MCF 10A (cell line): ENCODE measurements at regions not wholly inside any gene's neighbourhood (a gene's known extent, or its start where the extent isn't known, plus 50 kb on each side); places are given as distances from the start of the nearest gene placed in this dataset.

Experiments used
- BruUV-seq: library from RNA; stranded (reverse); fragments of 400-500 nt; replicated peaks from 2 replicates; lab custom pipeline; 2021; lab: Mats Ljungman, UMichigan
- CTCF ChIA-PET: fragments of 300-600 bp; sonication (Branson Sonifier 250); formaldehyde crosslinking; extraction: SDS; loops from one replicate; lab custom pipeline; 2021; ENCODE audit warnings: antibody characterized with exemption, inconsistent platforms; lab: Yijun Ruan, JAX
- POLR2A ChIA-PET: fragments of 300-600, 350-650 bp; sonication (Branson Sonifier 250); formaldehyde crosslinking; extraction: SDS; loops from one replicate; lab custom pipeline; 2020; ENCODE audit warnings: antibody characterized with exemption, inconsistent platforms; lab: Yijun Ruan, JAX
- DNase-seq: peaks from one replicate; pipeline ENCODE4 v3.0.0-alpha.2; 2018; ENCODE audit not compliant: unreplicated experiment
- H3K27ac Mint-ChIP-seq: one replicate; pipeline ENCODE4 v1.8.0; 2022; ENCODE audit warnings: mild to moderate bottlenecking, low read depth, mixed read lengths; ENCODE audit not compliant: unreplicated experiment
- H3K27me3 Mint-ChIP-seq: one replicate; pipeline ENCODE4 v1.8.0; 2022; ENCODE audit warnings: mixed read lengths; ENCODE audit not compliant: insufficient read depth, unreplicated experiment
- H3K36me3 Mint-ChIP-seq: one replicate; pipeline ENCODE4 v1.8.0; 2022; ENCODE audit warnings: mild to moderate bottlenecking, moderate library complexity, mixed read lengths; ENCODE audit not compliant: insufficient read depth, unreplicated experiment
- H3K4me1 Mint-ChIP-seq: one replicate; pipeline ENCODE4 v1.8.0; 2022; ENCODE audit warnings: mixed read lengths; ENCODE audit not compliant: insufficient read depth, unreplicated experiment
- H3K4me3 Mint-ChIP-seq: one replicate; pipeline ENCODE4 v1.8.0; 2022; ENCODE audit warnings: mild to moderate bottlenecking, moderate library complexity, mixed read lengths; ENCODE audit not compliant: unreplicated experiment
- H3K9me3 Mint-ChIP-seq: one replicate; pipeline ENCODE4 v1.8.0; 2022; ENCODE audit warnings: mixed read lengths; ENCODE audit not compliant: unreplicated experiment
- CTCF ChIP-seq: fragments of 200-600 bp; IDR thresholded peaks from one replicate; pipeline ENCODE4 v1.8.0; 2022; ENCODE audit warnings: antibody characterized with exemption, mild to moderate bottlenecking; ENCODE audit not compliant: unreplicated experiment
- intact Hi-C: fragments of 100-400 bp; cut with micrococcal nuclease; formaldehyde crosslinking; loops from 2 replicates; pipeline ENCODE4 v1.14.1; 2022

- intact Hi-C loops = no loop called here
- H3K27me3 Mint-ChIP-seq = no peaks in the 10 kb centered on the region
- no peak overlapping the region for H3K4me3 Mint-ChIP-seq
- H3K9me3 Mint-ChIP-seq = no peaks in the 10 kb centered on the region
- no peak for TF ChIP-seq CTCF
- no peaks in the 10 kb centered on the region for H3K36me3 Mint-ChIP-seq
- H3K4me1 Mint-ChIP-seq = peaks cover 31% of the 10 kb centered on the region
- no peak overlapping the region for H3K27ac Mint-ChIP-seq
- BruUV-seq = no TSS peak
- ChIA-PET CTCF (no interaction called here), POLR2A (no interaction called here)
- no peak for DNase-seq
These were observed 201.4 kb upstream of the PWP1 start for GRCh38 chr12:107484230-107484629.

DNA sequence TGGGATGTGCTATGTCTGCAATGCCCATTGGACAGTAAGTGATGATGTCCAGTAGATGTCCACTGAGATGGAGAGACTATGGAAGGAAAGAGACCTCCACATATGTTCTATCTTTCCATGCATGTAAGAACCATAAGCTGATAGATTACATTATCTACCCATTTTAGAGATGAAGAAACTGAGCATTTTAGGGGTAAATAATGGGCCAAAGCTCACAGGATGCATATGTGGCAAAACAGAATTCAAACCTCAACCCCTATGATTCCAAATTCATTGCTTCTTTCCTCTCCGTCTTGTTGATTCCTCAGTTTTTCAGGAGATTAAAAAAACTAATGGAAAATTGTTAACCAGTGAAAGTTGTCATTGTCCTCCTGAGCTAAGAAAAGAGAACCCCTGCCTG is 200.7 kb upstream of the PWP1 start:
- Mint-ChIP-seq H3K4me3 (no peak overlapping the region), H3K27ac (no peak overlapping the region), H3K27me3 (no peaks in the 10 kb centered on the region), H3K36me3 (no peaks in the 10 kb centered on the region), H3K4me1 (peaks cover 24% of the 10 kb centered on the region), H3K9me3 (no peaks in the 10 kb centered on the region)
- DNase-seq = no peak
- ChIA-PET POLR2A (no interaction called here), CTCF (no interaction called here)
- no TSS peak for BruUV-seq
- no peak for TF ChIP-seq CTCF
- intact Hi-C loops = no loop called here

DNA sequence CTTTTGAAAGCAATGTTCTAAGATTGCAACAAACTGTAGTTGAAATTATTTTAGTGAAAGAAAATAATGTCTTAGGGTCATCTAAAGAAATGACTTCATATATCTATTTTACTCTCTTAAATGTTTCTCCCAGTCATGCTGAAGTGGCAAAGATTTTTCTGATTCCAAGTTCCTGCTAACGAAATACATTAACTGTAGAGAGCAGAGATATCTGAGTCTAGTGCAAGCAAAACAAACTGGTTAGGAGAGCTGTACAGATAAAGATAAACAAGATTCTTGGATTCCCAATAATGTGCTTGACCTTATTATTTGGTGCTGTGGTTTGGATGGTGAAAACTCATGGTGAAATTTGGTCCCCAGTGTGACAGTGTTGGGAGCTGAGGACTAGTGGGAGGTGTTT is 199.9 kb upstream of the PWP1 start:
- Mint-ChIP-seq H3K36me3 (no peaks in the 10 kb centered on the region), H3K9me3 (no peaks in the 10 kb centered on the region), H3K4me1 (peaks cover 18% of the 10 kb centered on the region), H3K4me3 (no peak overlapping the region), H3K27me3 (no peaks in the 10 kb centered on the region), H3K27ac (no peak overlapping the region)
- intact Hi-C loops = no loop called here
- DNase-seq = no peak
- TF ChIP-seq CTCF = no peak
- ChIA-PET POLR2A (no interaction called here), CTCF (no interaction called here)
- BruUV-seq = no TSS peak

- Mint-ChIP-seq H3K4me1 (peaks cover 16% of the 10 kb centered on the region), H3K36me3 (no peaks in the 10 kb centered on the region), H3K27me3 (no peaks in the 10 kb centered on the region), H3K9me3 (no peaks in the 10 kb centered on the region), H3K4me3 (no peak overlapping the region), H3K27ac (no peak overlapping the region)
- intact Hi-C loops = no loop called here
- ChIA-PET POLR2A (interaction anchor here (0.6 kb wide), 1 partner anchor 692 kb away, joined by 3 read pairs; no protein-coding TSS in a partner anchor), CTCF (no interaction called here)
- no peak for TF ChIP-seq CTCF
- BruUV-seq = no TSS peak
- DNase-seq = no peak
These were observed 199.3 kb upstream of the PWP1 start for GRCh38 chr12:107486140-107486892.
